Cardiac fibroblast (primary cell): ENCODE measurements at regions not wholly inside any gene's neighbourhood (a gene's known extent, or its start where the extent isn't known, plus 50 kb on each side); places are given as distances from the start of the nearest gene placed in this dataset.

ENCODE experiments used
- DNase-seq, 2 donors: peaks; one replicate each; pipeline versions ENCODE4 v3.0.0 to v3.0.0-alpha.2; 2010; ENCODE audit warnings: low read depth in 2 of 2
- H3K4me3 ChIP-seq, 2 donors: replicated peaks in 1 of 2; 1 replicate in 1 of 2; 2 replicates in 1 of 2; pipeline ENCODE4 v1.5.1; 2011; ENCODE audit warnings: low read depth in 2 of 2, low read length in 2 of 2, mild to moderate bottlenecking in 2 of 2, moderate library complexity in 1 of 2
- TF ChIP-seq, protein P1 (sequence below): IDR thresholded peaks from one replicate; pipeline ENCODE4 v1.5.1; 2011; ENCODE audit warnings: low read depth, mild to moderate bottlenecking, low read length, inconsistent platforms

DNA sequence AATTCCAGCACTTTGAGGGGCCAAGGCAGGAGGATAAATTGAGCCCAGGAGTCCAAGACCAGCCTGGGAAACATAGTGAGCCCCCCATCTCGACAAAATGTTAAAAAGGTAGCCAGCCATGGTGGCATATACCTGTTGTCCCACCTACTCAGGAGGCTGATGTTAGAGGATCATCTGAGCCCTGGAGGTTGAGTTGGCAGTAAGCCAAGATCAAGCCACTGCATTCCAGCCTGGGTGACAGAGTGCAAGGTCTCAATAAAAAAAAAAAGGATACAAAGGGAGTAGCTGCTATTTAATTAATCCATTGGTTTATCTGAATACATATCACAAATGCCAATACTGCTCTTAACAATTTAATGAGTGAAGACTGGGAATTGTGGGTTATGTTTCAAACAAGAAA is 327.8 kb downstream of the CPS1 start:
- DNase-seq, result no peak
- no peak overlapping the region for H3K4me3 ChIP-seq
- TF ChIP-seq, protein P1, sequence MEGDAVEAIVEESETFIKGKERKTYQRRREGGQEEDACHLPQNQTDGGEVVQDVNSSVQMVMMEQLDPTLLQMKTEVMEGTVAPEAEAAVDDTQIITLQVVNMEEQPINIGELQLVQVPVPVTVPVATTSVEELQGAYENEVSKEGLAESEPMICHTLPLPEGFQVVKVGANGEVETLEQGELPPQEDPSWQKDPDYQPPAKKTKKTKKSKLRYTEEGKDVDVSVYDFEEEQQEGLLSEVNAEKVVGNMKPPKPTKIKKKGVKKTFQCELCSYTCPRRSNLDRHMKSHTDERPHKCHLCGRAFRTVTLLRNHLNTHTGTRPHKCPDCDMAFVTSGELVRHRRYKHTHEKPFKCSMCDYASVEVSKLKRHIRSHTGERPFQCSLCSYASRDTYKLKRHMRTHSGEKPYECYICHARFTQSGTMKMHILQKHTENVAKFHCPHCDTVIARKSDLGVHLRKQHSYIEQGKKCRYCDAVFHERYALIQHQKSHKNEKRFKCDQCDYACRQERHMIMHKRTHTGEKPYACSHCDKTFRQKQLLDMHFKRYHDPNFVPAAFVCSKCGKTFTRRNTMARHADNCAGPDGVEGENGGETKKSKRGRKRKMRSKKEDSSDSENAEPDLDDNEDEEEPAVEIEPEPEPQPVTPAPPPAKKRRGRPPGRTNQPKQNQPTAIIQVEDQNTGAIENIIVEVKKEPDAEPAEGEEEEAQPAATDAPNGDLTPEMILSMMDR, result no peak

DNA sequence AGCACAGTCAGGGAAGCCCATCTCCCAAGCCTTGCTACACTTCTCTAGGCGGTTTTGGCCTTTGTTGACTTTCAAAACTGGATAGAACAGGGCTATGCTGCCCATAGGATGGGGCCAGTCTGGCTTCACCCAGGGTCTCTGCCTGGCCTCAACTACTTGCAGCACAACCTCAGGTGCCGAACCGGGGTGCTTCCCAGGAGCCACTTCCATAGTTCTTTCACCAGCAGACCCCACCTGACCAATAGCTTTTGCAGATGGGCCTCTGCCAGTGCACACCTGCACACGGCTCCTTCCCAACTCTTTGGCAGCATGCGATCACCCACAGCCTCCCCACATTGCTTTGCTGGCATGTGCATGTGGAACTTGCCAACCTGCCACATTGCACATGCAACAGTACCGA is 331.6 kb downstream of the CPS1 start:
- H3K4me3 ChIP-seq, result no peak overlapping the region
- no peak for DNase-seq

DNA sequence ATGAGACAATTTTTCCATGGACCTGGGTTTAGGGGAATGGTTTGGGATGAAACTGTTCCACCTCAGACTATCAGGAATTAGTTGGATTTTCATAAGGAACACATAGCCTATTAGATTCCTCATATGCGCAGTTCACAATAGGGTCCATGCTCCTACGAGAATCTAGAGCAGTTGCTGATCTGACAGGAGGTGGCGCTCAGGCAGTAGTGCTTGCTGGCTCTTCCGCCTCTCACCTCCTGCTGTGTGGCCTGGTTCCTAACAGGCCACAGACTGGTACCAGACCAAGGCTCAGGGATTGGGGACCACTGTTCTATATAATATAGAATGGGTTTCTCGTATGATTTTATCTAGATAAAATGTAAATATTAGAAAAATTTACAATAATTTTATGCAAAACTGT is 338.7 kb downstream of the CPS1 start:
- TF ChIP-seq, protein P1, result no peak
- H3K4me3 ChIP-seq, result no peak overlapping the region
- no peak for DNase-seq

More for the DNA sequence above, 331.6 kb downstream of the CPS1 start:
- TF ChIP-seq, protein P1, result no peak

DNA sequence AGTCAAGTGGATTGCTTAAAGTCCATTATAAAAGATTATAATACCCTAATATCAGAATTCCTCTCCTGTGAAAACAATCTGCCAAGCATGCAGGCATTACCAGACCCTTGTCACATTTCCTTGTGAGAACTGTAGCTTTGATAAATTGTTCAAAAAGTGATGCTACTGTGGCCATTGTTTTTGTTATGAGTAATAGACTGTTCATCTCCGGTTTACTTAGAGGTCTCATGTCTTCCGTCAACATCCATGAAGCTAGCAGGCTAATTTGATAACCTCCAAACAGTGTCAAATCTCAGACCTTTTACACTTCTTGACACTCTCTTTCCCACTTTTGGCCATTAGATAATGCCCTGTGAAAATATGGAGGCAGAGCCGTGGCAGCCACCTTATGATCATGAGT is 342.7 kb downstream of the CPS1 start:
- TF ChIP-seq, protein P1, result no peak
- DNase-seq, result peak in 1 of 2 donors; percentile 43

DNA sequence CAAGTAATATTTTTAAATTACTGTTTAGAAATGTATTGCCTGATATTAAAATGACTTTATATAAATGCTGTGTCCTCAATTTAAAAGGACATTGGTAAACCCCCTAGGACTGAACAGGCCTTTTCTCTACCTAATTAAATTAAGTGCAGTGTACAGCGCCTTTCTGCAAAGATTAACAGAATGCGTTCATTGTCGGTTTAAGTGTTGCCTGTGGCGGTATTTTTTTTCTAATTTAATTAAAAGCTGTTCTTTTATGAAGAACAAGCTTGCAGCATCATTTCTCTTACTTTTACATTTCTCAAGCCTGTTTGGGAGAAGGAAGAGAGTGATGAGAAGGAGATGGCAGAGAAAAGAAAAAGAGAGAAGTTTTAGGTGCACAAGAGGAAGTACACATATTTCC is 344.9 kb downstream of the CPS1 start:
- DNase-seq, result no peak
- H3K4me3 ChIP-seq, result no peak overlapping the region
- TF ChIP-seq, protein P1, result no peak

More for the DNA sequence above, 342.7 kb downstream of the CPS1 start:
- no peak overlapping the region for H3K4me3 ChIP-seq

DNA sequence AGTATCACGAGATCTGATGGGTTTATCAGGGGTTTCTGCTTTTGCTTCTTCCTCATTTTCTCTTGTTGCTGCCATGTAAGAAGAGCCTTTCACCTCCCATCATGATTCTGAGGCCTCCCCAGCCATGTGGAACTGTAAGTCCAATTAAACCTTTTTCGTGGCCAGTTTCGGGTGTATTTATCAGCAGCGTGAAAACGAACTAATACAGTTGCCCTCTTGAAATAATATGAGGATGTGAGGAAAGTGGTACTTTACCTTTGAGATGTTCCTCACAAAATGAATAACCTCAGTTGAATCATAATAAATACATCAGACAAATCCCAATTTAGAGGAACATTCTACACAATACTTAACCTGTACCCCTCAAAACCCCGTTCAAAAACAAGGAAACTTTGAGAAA is 356.4 kb downstream of the CPS1 start:
- no peak overlapping the region for H3K4me3 ChIP-seq
- DNase-seq, result no peak
- TF ChIP-seq, protein P1, result no peak

DNA sequence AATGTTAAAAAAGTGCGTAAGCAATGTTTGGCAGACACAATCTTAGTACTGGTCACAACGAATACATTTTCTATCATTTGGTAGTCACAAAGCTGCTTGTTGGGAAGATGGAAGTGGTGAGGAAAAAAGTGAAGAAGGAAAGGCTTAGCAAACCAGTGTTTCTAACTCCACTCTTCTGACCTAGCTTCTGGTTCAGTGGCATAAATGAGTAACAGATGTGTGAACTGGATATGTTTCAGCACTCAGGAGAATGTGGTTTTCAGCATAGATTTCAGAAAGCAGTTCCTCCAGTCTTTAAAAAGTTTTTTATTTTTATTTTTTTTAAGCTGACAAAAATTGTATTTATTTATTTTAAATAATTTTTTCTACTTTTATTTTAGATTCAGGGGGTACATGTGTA is 357.1 kb downstream of the CPS1 start:
- DNase-seq, result no peak
- H3K4me3 ChIP-seq, result no peak overlapping the region
- TF ChIP-seq, protein P1, result no peak
